Right atrium auricular region (tissue), 2 donors: ENCODE measurements at regions not wholly inside any gene's neighbourhood (a gene's known extent, or its start where the extent isn't known, plus 50 kb on each side); places are given as distances from the start of the nearest gene placed in this dataset.

Experiments used
- DNase-seq: peaks from one replicate; pipeline ENCODE4 v3.0.0-alpha.2; 2019; ENCODE audit warnings: low spot score
- H3K27ac ChIP-seq, 2 donors: fragments of 200-600 bp; sonication (generic); 1 replicate in 1 of 2; 2 replicates in 1 of 2; pipeline ENCODE4 v1.5.1; 2016 to 2019
- H3K27me3 ChIP-seq, 2 donors: fragments of 200-600 bp; sonication (generic); one replicate each; pipeline versions ENCODE4 v1.5.1 to v1.6.0; 2017 to 2019
- H3K36me3 ChIP-seq: fragments of 200-600 bp; sonication (generic); one replicate; pipeline ENCODE4 v1.5.1; 2016
- H3K4me1 ChIP-seq, 2 donors: fragments of 200-600 bp; sonication (generic); one replicate each; pipeline versions ENCODE4 v1.5.1 to v1.6.0; 2017 to 2019
- H3K4me3 ChIP-seq, 2 donors: fragments of 200-600 bp; sonication (generic); 1 replicate in 1 of 2; 2 replicates in 1 of 2; pipeline ENCODE4 v1.5.1; 2017 to 2019; ENCODE audit warnings: mild to moderate bottlenecking in 1 of 2, moderate library complexity in 1 of 2
- H3K9me3 ChIP-seq, 2 donors: fragments of 200-600 bp; sonication (generic); one replicate each; pipeline ENCODE4 v1.5.1; 2019
- TF ChIP-seq, protein P1 (sequence below), 2 donors: fragments of 200-600 bp; sonication (generic); IDR thresholded peaks; one replicate each; pipeline ENCODE4 v1.5.1; 2019; ENCODE audit warnings: antibody characterized with exemption in 2 of 2

DNA sequence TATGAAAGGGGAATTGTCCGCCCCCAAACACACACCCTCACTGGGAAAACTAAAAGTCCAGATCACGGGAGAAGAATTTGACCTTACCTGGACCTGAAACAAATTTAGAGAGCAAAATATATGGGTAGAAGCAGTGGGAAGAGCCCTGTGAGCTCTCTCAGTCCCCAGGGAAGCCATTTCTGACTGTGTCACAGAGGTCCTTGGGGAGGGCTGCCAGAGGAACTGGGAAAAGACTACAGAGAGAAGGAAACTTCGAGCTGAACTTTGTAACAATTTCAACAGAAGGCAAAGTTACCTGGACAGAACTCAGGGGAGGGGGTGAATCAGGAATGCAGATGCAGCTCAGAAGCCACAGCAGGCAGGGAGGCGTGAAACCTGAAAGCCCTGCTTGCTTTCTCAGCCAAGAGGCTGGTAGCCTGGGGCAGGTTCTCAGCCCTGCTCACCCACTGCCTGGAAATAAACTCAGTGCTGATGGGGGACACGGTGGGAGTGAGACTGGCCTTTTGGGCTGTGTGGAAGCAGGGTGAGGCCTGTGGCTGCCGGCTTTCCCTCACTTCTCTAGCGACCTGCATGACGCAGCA is 163.8 kb downstream of the TMEM200A start:
- DNase-seq, result no peak
- no peaks in the 10 kb centered on the region for H3K9me3 ChIP-seq
- no peak overlapping the region for H3K27ac ChIP-seq
- H3K4me3 ChIP-seq, result no peak overlapping the region
- TF ChIP-seq, protein P1, sequence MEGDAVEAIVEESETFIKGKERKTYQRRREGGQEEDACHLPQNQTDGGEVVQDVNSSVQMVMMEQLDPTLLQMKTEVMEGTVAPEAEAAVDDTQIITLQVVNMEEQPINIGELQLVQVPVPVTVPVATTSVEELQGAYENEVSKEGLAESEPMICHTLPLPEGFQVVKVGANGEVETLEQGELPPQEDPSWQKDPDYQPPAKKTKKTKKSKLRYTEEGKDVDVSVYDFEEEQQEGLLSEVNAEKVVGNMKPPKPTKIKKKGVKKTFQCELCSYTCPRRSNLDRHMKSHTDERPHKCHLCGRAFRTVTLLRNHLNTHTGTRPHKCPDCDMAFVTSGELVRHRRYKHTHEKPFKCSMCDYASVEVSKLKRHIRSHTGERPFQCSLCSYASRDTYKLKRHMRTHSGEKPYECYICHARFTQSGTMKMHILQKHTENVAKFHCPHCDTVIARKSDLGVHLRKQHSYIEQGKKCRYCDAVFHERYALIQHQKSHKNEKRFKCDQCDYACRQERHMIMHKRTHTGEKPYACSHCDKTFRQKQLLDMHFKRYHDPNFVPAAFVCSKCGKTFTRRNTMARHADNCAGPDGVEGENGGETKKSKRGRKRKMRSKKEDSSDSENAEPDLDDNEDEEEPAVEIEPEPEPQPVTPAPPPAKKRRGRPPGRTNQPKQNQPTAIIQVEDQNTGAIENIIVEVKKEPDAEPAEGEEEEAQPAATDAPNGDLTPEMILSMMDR (IDR thresholded peaks at IDR 0.05), result no peak
- no peaks in the 10 kb centered on the region for H3K4me1 ChIP-seq
- H3K36me3 ChIP-seq, result no peaks in the 10 kb centered on the region
- no peaks in the 10 kb centered on the region for H3K27me3 ChIP-seq

DNA sequence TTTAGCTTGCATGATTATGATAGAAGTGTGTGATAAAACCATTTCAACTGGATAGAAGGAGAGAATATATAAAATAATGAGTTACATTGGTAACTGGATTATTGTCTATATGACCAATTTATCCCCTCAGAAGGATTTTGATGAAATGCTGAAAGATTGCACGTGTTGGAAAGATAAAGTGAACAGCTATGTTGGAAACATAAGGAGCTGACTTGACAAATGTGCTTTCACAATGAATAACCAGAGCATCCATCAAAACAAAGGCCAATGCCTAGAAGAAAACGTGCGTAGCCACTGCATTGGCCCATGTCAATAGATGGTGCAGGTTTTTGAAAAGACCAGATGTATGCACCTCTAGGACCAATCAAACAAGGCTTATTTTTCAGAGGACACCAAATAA is 168.8 kb downstream of the TMEM200A start:
- DNase-seq, result no peak
- Histone ChIP-seq H3K27ac (no peak overlapping the region), H3K27me3 (no peaks in the 10 kb centered on the region), H3K4me1 (no peaks in the 10 kb centered on the region), H3K4me3 (no peak overlapping the region), H3K36me3 (no peaks in the 10 kb centered on the region), H3K9me3 (peaks cover 0 to 9% of the 10 kb centered on the region in 2 donors)
- TF ChIP-seq, protein P1 (IDR thresholded peaks at IDR 0.05), result no peak

DNA sequence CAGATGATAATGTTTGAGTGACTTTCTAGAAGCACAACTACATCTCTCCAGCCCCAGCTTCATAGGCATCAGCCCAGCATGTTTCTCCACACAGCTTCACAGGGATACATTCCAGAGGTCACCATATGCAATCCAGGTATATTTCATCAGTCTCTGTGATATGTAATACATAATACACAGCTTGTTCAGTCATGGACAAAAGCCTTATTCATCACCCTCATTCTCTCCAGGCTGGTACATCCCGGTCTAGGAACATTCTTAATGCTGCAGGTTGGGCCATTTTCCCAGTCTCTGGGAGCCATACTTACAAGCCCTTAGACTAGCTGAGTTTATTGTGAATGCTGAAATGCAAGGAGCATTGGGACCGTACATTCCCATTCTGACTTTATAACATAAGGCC is 169.4 kb downstream of the TMEM200A start:
- Histone ChIP-seq H3K9me3 (peaks cover 0 to 12% of the 10 kb centered on the region in 2 donors), H3K4me1 (no peaks in the 10 kb centered on the region), H3K4me3 (no peak overlapping the region), H3K27ac (no peak overlapping the region), H3K27me3 (no peaks in the 10 kb centered on the region), H3K36me3 (no peaks in the 10 kb centered on the region)
- no peak for DNase-seq
- TF ChIP-seq, protein P1 (IDR thresholded peaks at IDR 0.05), result no peak

DNA sequence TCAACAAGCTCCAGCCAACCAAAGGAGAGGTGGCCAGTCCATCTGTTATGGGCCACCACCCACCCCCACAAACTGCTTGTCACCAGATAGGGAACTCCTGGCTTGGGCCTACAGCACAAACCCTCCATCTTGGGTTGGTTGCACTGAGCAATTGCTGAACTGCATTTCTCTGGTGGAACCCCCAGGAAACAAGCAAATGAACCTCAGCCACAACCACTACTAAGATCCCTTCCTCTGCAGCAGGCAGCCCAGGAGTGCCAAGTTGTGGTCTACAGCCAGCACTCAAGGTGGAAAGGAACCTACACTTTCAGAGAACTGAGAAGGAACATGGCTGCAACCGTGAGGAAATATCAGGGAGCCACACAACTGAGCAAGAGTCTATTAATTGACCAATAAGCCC is 171.6 kb downstream of the TMEM200A start:
- TF ChIP-seq, protein P1 (IDR thresholded peaks at IDR 0.05), result no peak
- no peak for DNase-seq
- no peaks in the 10 kb centered on the region for H3K4me1 ChIP-seq
- no peak overlapping the region for H3K27ac ChIP-seq
- no peak overlapping the region for H3K4me3 ChIP-seq
- H3K27me3 ChIP-seq, result no peaks in the 10 kb centered on the region
- no peaks in the 10 kb centered on the region for H3K36me3 ChIP-seq
- peaks cover 0 to 12% of the 10 kb centered on the region in 2 donors for H3K9me3 ChIP-seq

DNA sequence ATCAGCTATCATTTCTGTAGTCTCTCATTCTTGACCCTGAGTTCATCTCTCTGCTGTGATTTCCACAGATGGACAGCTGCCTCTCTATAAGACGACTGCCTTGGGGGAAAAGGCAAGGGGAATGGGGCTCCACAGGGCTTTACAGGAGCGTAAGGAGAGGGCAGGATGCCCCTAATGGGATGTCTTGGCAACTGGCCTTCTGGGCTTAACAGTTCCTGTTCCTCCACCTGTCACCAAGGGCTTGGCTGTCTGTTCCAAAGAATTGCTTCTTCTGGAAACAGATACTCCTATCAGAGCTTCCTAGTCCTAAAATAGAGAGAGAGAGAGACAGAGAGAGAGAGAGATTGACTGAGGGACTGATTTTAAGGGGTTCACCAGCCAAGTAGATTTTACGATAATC is 181.9 kb downstream of the TMEM200A start:
- H3K4me3 ChIP-seq, result no peak overlapping the region
- H3K27me3 ChIP-seq, result no peaks in the 10 kb centered on the region
- no peaks in the 10 kb centered on the region for H3K9me3 ChIP-seq
- no peak for DNase-seq
- TF ChIP-seq, protein P1 (IDR thresholded peaks at IDR 0.05), result no peak
- no peak overlapping the region for H3K27ac ChIP-seq
- H3K4me1 ChIP-seq, result no peaks in the 10 kb centered on the region
- no peaks in the 10 kb centered on the region for H3K36me3 ChIP-seq

DNA sequence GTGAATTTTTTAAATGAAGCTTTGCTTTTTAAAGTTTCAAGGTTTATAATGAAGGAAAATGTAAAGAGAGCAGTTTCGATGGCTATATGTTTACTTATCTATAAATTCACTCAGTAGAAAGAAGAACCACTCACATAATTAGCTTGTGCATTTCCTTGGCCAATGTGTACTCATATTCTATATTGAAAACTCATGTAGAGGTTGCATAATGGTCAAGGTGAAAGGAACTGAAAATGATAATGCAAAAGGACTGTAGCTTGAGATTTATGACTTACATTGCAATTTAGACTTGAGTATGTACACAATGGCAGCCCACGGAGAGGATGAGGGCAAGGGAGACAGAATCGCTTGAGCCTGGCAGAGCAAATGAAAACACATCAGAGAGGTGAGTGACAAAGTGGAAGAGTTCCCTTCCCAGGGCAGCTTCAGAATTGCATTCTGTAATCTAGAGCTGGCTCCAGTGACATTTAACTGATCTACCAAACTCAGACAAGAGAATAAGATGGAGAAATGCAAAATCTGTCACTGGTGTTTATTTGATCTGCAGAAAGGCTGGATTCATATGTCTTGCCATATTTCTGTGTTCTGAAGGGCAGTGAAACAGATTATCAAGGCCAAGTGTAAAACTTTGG is 191.8 kb downstream of the TMEM200A start:
- no peaks in the 10 kb centered on the region for H3K9me3 ChIP-seq
- H3K27me3 ChIP-seq, result no peaks in the 10 kb centered on the region
- TF ChIP-seq, protein P1 (IDR thresholded peaks at IDR 0.05), result no peak
- H3K4me3 ChIP-seq, result no peak overlapping the region
- H3K4me1 ChIP-seq, result no peaks in the 10 kb centered on the region
- no peak overlapping the region for H3K27ac ChIP-seq
- no peaks in the 10 kb centered on the region for H3K36me3 ChIP-seq
- DNase-seq, result no peak
